ENCODE measurements at regions not wholly inside any gene's neighbourhood (a gene's known extent, or its start where the extent isn't known, plus 50 kb on each side); places are given as distances from the start of the nearest gene placed in this dataset.

DNA sequence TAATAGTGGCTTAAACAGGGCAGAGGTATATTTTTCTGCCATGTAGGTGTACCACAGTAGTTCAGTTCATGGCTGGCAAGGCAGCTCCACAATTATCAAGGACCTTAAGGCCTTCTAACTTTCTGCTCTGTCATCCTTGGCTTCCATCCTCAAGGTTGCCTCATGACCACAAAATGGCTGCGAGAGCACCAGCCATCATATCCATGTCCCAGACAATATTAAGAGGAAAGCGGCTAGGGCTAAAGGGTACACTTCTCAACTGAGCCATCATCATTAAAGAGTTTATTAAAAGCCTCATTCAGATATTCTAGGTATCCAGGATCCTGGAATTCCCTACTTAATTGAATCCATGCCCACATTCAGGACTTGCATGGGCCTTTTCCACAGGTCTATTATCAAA is 62.7 kb upstream of the MRI1 start:
- TF ChIP-seq CTCF (IDR thresholded peaks at IDR 0.05) (no peak), POLR2A (IDR thresholded peaks at IDR 0.05) (no peak)

Measured in uterus (tissue), 2 donors.